GM12892 (cell line): ENCODE measurements at regions not wholly inside any gene's neighbourhood (a gene's known extent, or its start where the extent isn't known, plus 50 kb on each side); places are given as distances from the start of the nearest gene placed in this dataset.

ENCODE experiments used
- POLR2A ChIP-seq: IDR thresholded peaks from 2 replicates; pipeline ENCODE4 v1.6.1; 2011; ENCODE audit warnings: low read depth, low read length, control low read depth
- POLR2AphosphoS5 ChIP-seq: IDR thresholded peaks from 2 replicates; pipeline ENCODE4 v1.6.1; 2011; ENCODE audit warnings: low read depth, low read length, control low read depth
- TAF1 ChIP-seq: IDR thresholded peaks from 2 replicates; pipeline ENCODE4 v1.6.1; 2011; ENCODE audit warnings: low read depth, mild to moderate bottlenecking, control low read depth, low read length, borderline replicate concordance

DNA sequence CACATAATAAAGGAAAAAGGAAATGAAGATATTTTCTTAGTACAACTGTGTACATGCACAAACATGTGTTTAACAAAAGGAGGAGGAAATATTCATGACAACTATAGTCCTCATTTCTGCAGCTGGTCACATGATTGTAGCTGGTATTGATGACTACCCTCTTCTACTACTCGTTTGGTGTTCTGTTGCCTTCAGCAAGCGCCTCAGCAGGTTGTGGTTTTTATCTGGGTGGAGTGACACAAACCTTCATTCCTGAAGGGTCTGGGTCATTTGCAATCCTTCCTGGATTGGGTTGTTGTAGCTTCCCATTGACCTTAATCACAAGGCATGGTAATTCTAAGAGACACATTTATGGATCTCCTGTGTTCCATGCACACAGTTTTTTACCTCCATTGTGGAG lies 1009.9 kb upstream of the USP15 start:
- no peak for TF ChIP-seq POLR2A
- TF ChIP-seq TAF1 = no peak
- no peak for TF ChIP-seq POLR2AphosphoS5
